Endothelial cell of umbilical vein (primary cell): ENCODE measurements at regions not wholly inside any gene's neighbourhood (a gene's known extent, or its start where the extent isn't known, plus 50 kb on each side); places are given as distances from the start of the nearest gene placed in this dataset.

ENCODE experiments used
- BruUV-seq: library from RNA; stranded (reverse); fragments of 400-500 nt; replicated peaks from 2 replicates; lab custom pipeline; 2021; lab: Mats Ljungman, UMichigan
- CTCF ChIA-PET: fragments of 300-600, 350-600 bp; sonication (Branson Sonifier 250); formaldehyde crosslinking; loops from one replicate; lab custom pipeline; 2021; ENCODE audit warnings: antibody characterized with exemption, inconsistent platforms; lab: Charles Lee
- POLR2A ChIA-PET: fragments of 300-600, 350-600 bp; sonication (Branson Sonifier 250); formaldehyde crosslinking; loops from one replicate; lab custom pipeline; 2021; ENCODE audit warnings: antibody characterized with exemption, inconsistent platforms; lab: Charles Lee
- DNase-seq: peaks from one replicate; pipeline ENCODE4 v3.0.0-alpha.2; 2011; ENCODE audit warnings: low read depth, low spot score
- FAIRE-seq: peaks from 2 replicates; lab custom pipeline; 2011; peaks lifted over from hg19 to GRCh38; lab: Jason Lieb, UNC
- H2AFZ ChIP-seq: 2 replicates; pipeline ENCODE4 v1.6.0; 2012; ENCODE audit warnings: low read depth, low read length, control low read depth, inconsistent platforms
- H3K27ac ChIP-seq: 2 replicates; pipeline ENCODE4 v1.5.1; 2011; ENCODE audit warnings: low read depth, mild to moderate bottlenecking, control low read depth, low read length, moderate library complexity; ENCODE audit not compliant: insufficient read depth
- H3K27me3 ChIP-seq, 2 experiments: 2 replicates each; pipeline versions ENCODE4 v1.6.0 to v1.6.1; 2011; ENCODE audit warnings: low read length in 2 of 2, mixed read lengths in 1 of 2; ENCODE audit not compliant: control insufficient read depth in 2 of 2, insufficient read depth in 2 of 2
- H3K36me3 ChIP-seq, 2 experiments: 2 replicates in 1 of 2; 3 replicates in 1 of 2; pipeline ENCODE4 v1.5.1; 2011; ENCODE audit warnings: low read length in 2 of 2, mild to moderate bottlenecking in 1 of 2, moderate library complexity in 1 of 2; ENCODE audit not compliant: control insufficient read depth in 2 of 2, insufficient read depth in 2 of 2; ENCODE audit errors: extremely low read depth in 1 of 2
- H3K4me1 ChIP-seq: 3 replicates; pipeline ENCODE4 v1.5.1; 2011; ENCODE audit warnings: mild to moderate bottlenecking, low read length; ENCODE audit not compliant: control insufficient read depth, insufficient read depth; ENCODE audit errors: extremely low read depth
- H3K4me2 ChIP-seq: 2 replicates; pipeline ENCODE4 v1.6.1; 2011; ENCODE audit warnings: low read length, control low read depth, mixed read lengths; ENCODE audit not compliant: insufficient read depth
- H3K4me3 ChIP-seq, 3 experiments: fragments of 200-600 bp in 1 of 3; sonication (generic), shearing (Covaris generic) in 1 of 3; replicated peaks in 1 of 3; 2 replicates each; pipeline ENCODE4 v1.5.1; 2011 to 2016; ENCODE audit warnings: control low read depth in 3 of 3, low read length in 3 of 3, mild to moderate bottlenecking in 2 of 3, inconsistent platforms in 1 of 3, low read depth in 1 of 3, moderate library complexity in 1 of 3; ENCODE audit not compliant: insufficient read depth in 1 of 3
- H3K79me2 ChIP-seq: 2 replicates; pipeline ENCODE4 v1.6.0; 2012; ENCODE audit warnings: low read length, inconsistent platforms; ENCODE audit not compliant: control insufficient read depth, insufficient read depth
- H3K9ac ChIP-seq: replicated peaks from 2 replicates; pipeline ENCODE3; 2011; ENCODE audit warnings: low read length, control low read depth; ENCODE audit not compliant: insufficient read depth; ENCODE audit errors: extremely low read depth
- H3K9me1 ChIP-seq: replicated peaks from 3 replicates; pipeline ENCODE4 v1.6.0; 2011; ENCODE audit warnings: mild to moderate bottlenecking, low read length; ENCODE audit not compliant: control insufficient read depth, insufficient read depth; ENCODE audit errors: extremely low read depth
- H3K9me3 ChIP-seq: replicated peaks from 2 replicates; pipeline ENCODE4 v1.5.1; 2012; ENCODE audit warnings: low read length, inconsistent platforms; ENCODE audit not compliant: control insufficient read depth, insufficient read depth
- H4K20me1 ChIP-seq: replicated peaks from 2 replicates; pipeline ENCODE3; 2011; ENCODE audit warnings: mild to moderate bottlenecking, low read length; ENCODE audit not compliant: control insufficient read depth, insufficient read depth; ENCODE audit errors: extremely low read depth
- EZH2 ChIP-seq: IDR thresholded peaks from 2 replicates; pipeline ENCODE4 v1.6.1; 2012; ENCODE audit warnings: borderline replicate concordance, low read depth, mild to moderate bottlenecking, moderate library complexity, low read length, inconsistent platforms; ENCODE audit not compliant: severe bottlenecking
- GATA2 ChIP-seq: IDR thresholded peaks from 2 replicates; pipeline ENCODE4 v1.7.0; 2011; ENCODE audit warnings: low read depth, mild to moderate bottlenecking, moderate library complexity, mixed read lengths, low read length; ENCODE audit not compliant: insufficient read length, insufficient read depth
- JUN ChIP-seq: IDR thresholded peaks from 2 replicates; pipeline ENCODE4 v1.6.1; 2011; ENCODE audit warnings: borderline replicate concordance, low read depth; ENCODE audit not compliant: insufficient read length, insufficient read depth
- MYC ChIP-seq: IDR thresholded peaks from one replicate; pipeline ENCODE4 v1.6.1; 2011; ENCODE audit warnings: mild to moderate bottlenecking, low read depth, low read length
- POLR2A ChIP-seq: IDR thresholded peaks from 2 replicates; pipeline ENCODE4 v1.6.1; 2012; ENCODE audit warnings: low read depth, mild to moderate bottlenecking, control low read depth, low read length
- POLR2AphosphoS5 ChIP-seq: IDR thresholded peaks from 2 replicates; pipeline ENCODE4 v1.6.1; 2012; ENCODE audit warnings: low read depth, mild to moderate bottlenecking, control low read depth, low read length, moderate library complexity; ENCODE audit not compliant: insufficient read depth
- dilution Hi-C: fragments of 300-500 bp; cut with MboI; formaldehyde crosslinking; loops from one replicate; pipeline ENCODE4 v1.15.0; 2019; ENCODE audit warnings: low sequenced_read_pairs; ENCODE audit not compliant: extremely low pct_ligation_motif_present
- intact Hi-C: fragments of 100-400 bp; cut with micrococcal nuclease; formaldehyde crosslinking; loops from one replicate; pipeline ENCODE4 v1.10.0; 2022
- TF ChIP-seq, protein P1 (sequence below): IDR thresholded peaks from 2 replicates; pipeline ENCODE4 v1.6.1; 2011; ENCODE audit not compliant: insufficient read depth, insufficient read length
- TF ChIP-seq, protein P2 (sequence below), 2 donors: IDR thresholded peaks; 1 replicate in 1 of 2; 2 replicates in 1 of 2; pipeline ENCODE4 v1.5.1; 2011; ENCODE audit warnings: low read length in 2 of 2, mild to moderate bottlenecking in 2 of 2, moderate library complexity in 2 of 2, control low read depth in 1 of 2, inconsistent platforms in 1 of 2, low read depth in 1 of 2; ENCODE audit not compliant: insufficient read depth in 1 of 2; ENCODE audit errors: extremely low read depth in 1 of 2

DNA sequence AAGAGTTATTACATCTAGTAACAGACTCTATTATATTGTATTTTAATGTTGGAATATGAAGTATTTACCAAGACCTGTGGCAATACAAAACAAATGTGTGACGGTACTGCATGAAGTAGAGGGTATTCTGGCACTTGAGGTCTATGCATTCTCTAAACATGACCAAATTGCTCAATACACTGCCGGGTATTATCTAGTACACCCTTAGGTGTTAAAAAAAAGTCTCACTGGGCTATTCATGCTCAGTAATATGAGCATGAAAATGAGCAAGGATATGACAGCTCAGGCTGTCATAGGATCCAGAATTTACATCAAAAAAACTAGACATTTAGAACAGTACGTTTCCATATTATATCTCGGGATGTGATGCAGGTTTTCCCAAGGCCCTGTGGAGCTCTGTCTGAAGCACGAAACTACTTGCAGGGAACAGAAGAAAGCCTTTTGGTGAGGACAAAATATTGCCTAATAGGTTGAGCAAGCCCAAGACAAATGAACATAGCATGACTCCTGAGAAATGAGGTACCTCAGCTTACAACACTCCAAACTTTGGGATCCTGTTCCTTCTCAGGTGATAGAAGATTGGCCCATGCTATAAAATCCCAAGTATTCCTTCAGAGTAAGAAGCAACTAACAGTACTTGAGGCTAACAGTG is 74.1 kb upstream of the MAOA start:
- no peak overlapping the region for H3K4me3 ChIP-seq
- H3K79me2 ChIP-seq: no peaks in the 10 kb centered on the region
- no peak overlapping the region for H2AFZ ChIP-seq
- no peak overlapping the region for H3K27ac ChIP-seq
- dilution Hi-C loops: no loop called here
- no peaks in the 10 kb centered on the region for H3K9me3 ChIP-seq
- no peaks in the 10 kb centered on the region for H3K4me1 ChIP-seq
- H4K20me1 ChIP-seq: no peaks in the 10 kb centered on the region
- H3K9me1 ChIP-seq: no peaks in the 10 kb centered on the region
- ChIA-PET CTCF (no interaction called here), POLR2A (no interaction called here)
- FAIRE-seq: no peak
- DNase-seq: no peak
- H3K4me2 ChIP-seq: no peak overlapping the region
- peaks cover 0 to 2% of the 10 kb centered on the region in 2 experiments for H3K27me3 ChIP-seq
- H3K36me3 ChIP-seq: no peaks in the 10 kb centered on the region
- no peak overlapping the region for H3K9ac ChIP-seq
- TF ChIP-seq JUN (no peak), POLR2A (no peak), POLR2AphosphoS5 (no peak), EZH2 (no peak), GATA2 (no peak), MYC (no peak)
- TF ChIP-seq, protein P1, sequence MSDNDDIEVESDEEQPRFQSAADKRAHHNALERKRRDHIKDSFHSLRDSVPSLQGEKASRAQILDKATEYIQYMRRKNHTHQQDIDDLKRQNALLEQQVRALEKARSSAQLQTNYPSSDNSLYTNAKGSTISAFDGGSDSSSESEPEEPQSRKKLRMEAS: no peak
- TF ChIP-seq, protein P2, sequence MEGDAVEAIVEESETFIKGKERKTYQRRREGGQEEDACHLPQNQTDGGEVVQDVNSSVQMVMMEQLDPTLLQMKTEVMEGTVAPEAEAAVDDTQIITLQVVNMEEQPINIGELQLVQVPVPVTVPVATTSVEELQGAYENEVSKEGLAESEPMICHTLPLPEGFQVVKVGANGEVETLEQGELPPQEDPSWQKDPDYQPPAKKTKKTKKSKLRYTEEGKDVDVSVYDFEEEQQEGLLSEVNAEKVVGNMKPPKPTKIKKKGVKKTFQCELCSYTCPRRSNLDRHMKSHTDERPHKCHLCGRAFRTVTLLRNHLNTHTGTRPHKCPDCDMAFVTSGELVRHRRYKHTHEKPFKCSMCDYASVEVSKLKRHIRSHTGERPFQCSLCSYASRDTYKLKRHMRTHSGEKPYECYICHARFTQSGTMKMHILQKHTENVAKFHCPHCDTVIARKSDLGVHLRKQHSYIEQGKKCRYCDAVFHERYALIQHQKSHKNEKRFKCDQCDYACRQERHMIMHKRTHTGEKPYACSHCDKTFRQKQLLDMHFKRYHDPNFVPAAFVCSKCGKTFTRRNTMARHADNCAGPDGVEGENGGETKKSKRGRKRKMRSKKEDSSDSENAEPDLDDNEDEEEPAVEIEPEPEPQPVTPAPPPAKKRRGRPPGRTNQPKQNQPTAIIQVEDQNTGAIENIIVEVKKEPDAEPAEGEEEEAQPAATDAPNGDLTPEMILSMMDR (IDR thresholded peaks at IDR 0.05; ENCODE audit: extremely low read depth in 1 of 2, insufficient read depth in 1 of 2, low read depth in 1 of 2, low read length in 2 of 2): no peak
- intact Hi-C loops: no loop called here
- no TSS peak for BruUV-seq
